SK-N-SH treated with all-trans-retinoic acid at 6 μM for 48 hours (cell line): ENCODE measurements at regions not wholly inside any gene's neighbourhood (a gene's known extent, or its start where the extent isn't known, plus 50 kb on each side); places are given as distances from the start of the nearest gene placed in this dataset.

ENCODE experiments used
- ATAC-seq: fragments of 200-7000 bp; cut with Tn5 transposase; 3 replicates; pipeline ENCODE4 v1.9.1; 2020; ENCODE audit warnings: mild to moderate bottlenecking, moderate library complexity
- ARNTL ChIP-seq: fragments of 450-650 bp; formaldehyde crosslinking; IDR thresholded peaks from 2 replicates; pipeline ENCODE4 v1.5.0; 2020; ENCODE audit warnings: low read depth, mild to moderate bottlenecking, moderate library complexity, borderline replicate concordance
- BACH2 ChIP-seq: fragments of 250-450 bp; sonication (Bioruptor Pico); IDR thresholded peaks from 2 replicates; pipeline ENCODE4 v1.9.0; 2021; ENCODE audit warnings: mild to moderate bottlenecking, borderline replicate concordance
- CREB5 ChIP-seq: fragments of 250-450 bp; sonication (Bioruptor Pico); IDR thresholded peaks from 2 replicates; pipeline ENCODE4 v1.5.1; 2020; ENCODE audit warnings: low read depth, mild to moderate bottlenecking, moderate library complexity
- CSRNP3 ChIP-seq: fragments of 250-450 bp; sonication (Bioruptor Pico); IDR thresholded peaks from 2 replicates; pipeline ENCODE4 v1.5.1; 2021; ENCODE audit warnings: mild to moderate bottlenecking, moderate library complexity
- ESRRG ChIP-seq: fragments of 250-450 bp; sonication (Bioruptor Pico); IDR thresholded peaks from 2 replicates; pipeline ENCODE4 v1.6.1; 2021; ENCODE audit warnings: mild to moderate bottlenecking
- GLIS3 ChIP-seq: fragments of 250-450 bp; sonication (Bioruptor Pico); IDR thresholded peaks from 2 replicates; pipeline ENCODE4 v1.5.0; 2020; ENCODE audit warnings: mild to moderate bottlenecking, moderate library complexity
- ISL1 ChIP-seq: fragments of 250-450 bp; sonication (Bioruptor Pico); IDR thresholded peaks from 2 replicates; pipeline ENCODE4 v2.1.2; 2022; ENCODE audit warnings: mild to moderate bottlenecking, moderate library complexity
- OSR1 ChIP-seq: fragments of 250-450 bp; sonication (Bioruptor Pico); IDR thresholded peaks from 2 replicates; pipeline ENCODE4 v1.8.0; 2022; ENCODE audit warnings: moderate library complexity, mild to moderate bottlenecking, inconsistent platforms
- TCF4 ChIP-seq: fragments of 250-450 bp; sonication (Bioruptor Pico); IDR thresholded peaks from 2 replicates; pipeline ENCODE4 v1.8.0; 2021; ENCODE audit warnings: mild to moderate bottlenecking, moderate library complexity, borderline replicate concordance
- ZC3H10 ChIP-seq: fragments of 250-450 bp; sonication (Bioruptor Pico); IDR thresholded peaks from 2 replicates; pipeline ENCODE4 v1.5.1; 2021; ENCODE audit warnings: mild to moderate bottlenecking, moderate library complexity
- ZFP3 ChIP-seq: fragments of 250-450 bp; sonication (Bioruptor Pico); IDR thresholded peaks from 2 replicates; pipeline ENCODE4 v1.5.0; 2020; ENCODE audit warnings: mild to moderate bottlenecking, moderate library complexity
- ZFP30 ChIP-seq: fragments of 450-650 bp; formaldehyde crosslinking; IDR thresholded peaks from 2 replicates; pipeline ENCODE4 v1.5.0; 2022; ENCODE audit warnings: mild to moderate bottlenecking, moderate library complexity
- ZNF565 ChIP-seq: fragments of 450-650 bp; formaldehyde crosslinking; conservative IDR thresholded peaks from 2 replicates; pipeline ENCODE4 v1.5.0; 2020; ENCODE audit warnings: low read depth, mild to moderate bottlenecking, moderate library complexity
- ZNF70 ChIP-seq: fragments of 450-650 bp; formaldehyde crosslinking; IDR thresholded peaks from 2 replicates; pipeline ENCODE4 v1.5.0; 2020; ENCODE audit warnings: mild to moderate bottlenecking, moderate library complexity
- ZNF8 ChIP-seq: fragments of 450-650 bp; formaldehyde crosslinking; IDR thresholded peaks from 2 replicates; pipeline ENCODE4 v1.5.0; 2020; ENCODE audit warnings: mild to moderate bottlenecking, moderate library complexity
- TF ChIP-seq, protein P1 (sequence below): fragments of 250-450 bp; sonication (Bioruptor Pico); IDR thresholded peaks from 2 replicates; pipeline ENCODE4 v1.8.0; 2021; ENCODE audit warnings: low read depth, mild to moderate bottlenecking, moderate library complexity, borderline replicate concordance
- TF ChIP-seq, protein P2 (sequence below): fragments of 250-450 bp; sonication (Bioruptor Pico); IDR thresholded peaks from 2 replicates; pipeline ENCODE4 v1.5.0; 2020; ENCODE audit warnings: mild to moderate bottlenecking, moderate library complexity
- TF ChIP-seq, protein P3 (sequence below): fragments of 250-450 bp; sonication (Bioruptor Pico); IDR thresholded peaks from 2 replicates; pipeline ENCODE4 v1.8.0; 2020; ENCODE audit warnings: mild to moderate bottlenecking, moderate library complexity, borderline replicate concordance

- TF ChIP-seq BACH2 (CRISPR knock-in tag) (no peak), ZNF8 (CRISPR knock-in tag) (no peak), ZFP30 (CRISPR knock-in tag) (no peak), ZFP3 (CRISPR knock-in tag) (no peak), ZNF70 (no peak), OSR1 (no peak), ESRRG (no peak), ARNTL (CRISPR knock-in tag) (no peak), GLIS3 (CRISPR knock-in tag) (no peak), ISL1 (no peak), CREB5 (no peak), TCF4 (no peak)
- TF ChIP-seq, protein P1, sequence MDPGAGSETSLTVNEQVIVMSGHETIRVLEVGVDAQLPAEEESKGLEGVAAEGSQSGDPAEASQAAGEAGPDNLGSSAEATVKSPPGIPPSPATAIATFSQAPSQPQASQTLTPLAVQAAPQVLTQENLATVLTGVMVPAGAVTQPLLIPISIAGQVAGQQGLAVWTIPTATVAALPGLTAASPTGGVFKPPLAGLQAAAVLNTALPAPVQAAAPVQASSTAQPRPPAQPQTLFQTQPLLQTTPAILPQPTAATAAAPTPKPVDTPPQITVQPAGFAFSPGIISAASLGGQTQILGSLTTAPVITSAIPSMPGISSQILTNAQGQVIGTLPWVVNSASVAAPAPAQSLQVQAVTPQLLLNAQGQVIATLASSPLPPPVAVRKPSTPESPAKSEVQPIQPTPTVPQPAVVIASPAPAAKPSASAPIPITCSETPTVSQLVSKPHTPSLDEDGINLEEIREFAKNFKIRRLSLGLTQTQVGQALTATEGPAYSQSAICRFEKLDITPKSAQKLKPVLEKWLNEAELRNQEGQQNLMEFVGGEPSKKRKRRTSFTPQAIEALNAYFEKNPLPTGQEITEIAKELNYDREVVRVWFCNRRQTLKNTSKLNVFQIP (CRISPR knock-in tag): no peak
- TF ChIP-seq, protein P2, sequence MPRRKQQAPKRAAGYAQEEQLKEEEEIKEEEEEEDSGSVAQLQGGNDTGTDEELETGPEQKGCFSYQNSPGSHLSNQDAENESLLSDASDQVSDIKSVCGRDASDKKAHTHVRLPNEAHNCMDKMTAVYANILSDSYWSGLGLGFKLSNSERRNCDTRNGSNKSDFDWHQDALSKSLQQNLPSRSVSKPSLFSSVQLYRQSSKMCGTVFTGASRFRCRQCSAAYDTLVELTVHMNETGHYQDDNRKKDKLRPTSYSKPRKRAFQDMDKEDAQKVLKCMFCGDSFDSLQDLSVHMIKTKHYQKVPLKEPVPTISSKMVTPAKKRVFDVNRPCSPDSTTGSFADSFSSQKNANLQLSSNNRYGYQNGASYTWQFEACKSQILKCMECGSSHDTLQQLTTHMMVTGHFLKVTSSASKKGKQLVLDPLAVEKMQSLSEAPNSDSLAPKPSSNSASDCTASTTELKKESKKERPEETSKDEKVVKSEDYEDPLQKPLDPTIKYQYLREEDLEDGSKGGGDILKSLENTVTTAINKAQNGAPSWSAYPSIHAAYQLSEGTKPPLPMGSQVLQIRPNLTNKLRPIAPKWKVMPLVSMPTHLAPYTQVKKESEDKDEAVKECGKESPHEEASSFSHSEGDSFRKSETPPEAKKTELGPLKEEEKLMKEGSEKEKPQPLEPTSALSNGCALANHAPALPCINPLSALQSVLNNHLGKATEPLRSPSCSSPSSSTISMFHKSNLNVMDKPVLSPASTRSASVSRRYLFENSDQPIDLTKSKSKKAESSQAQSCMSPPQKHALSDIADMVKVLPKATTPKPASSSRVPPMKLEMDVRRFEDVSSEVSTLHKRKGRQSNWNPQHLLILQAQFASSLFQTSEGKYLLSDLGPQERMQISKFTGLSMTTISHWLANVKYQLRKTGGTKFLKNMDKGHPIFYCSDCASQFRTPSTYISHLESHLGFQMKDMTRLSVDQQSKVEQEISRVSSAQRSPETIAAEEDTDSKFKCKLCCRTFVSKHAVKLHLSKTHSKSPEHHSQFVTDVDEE (CRISPR knock-in tag): no peak
- TF ChIP-seq, protein P3, sequence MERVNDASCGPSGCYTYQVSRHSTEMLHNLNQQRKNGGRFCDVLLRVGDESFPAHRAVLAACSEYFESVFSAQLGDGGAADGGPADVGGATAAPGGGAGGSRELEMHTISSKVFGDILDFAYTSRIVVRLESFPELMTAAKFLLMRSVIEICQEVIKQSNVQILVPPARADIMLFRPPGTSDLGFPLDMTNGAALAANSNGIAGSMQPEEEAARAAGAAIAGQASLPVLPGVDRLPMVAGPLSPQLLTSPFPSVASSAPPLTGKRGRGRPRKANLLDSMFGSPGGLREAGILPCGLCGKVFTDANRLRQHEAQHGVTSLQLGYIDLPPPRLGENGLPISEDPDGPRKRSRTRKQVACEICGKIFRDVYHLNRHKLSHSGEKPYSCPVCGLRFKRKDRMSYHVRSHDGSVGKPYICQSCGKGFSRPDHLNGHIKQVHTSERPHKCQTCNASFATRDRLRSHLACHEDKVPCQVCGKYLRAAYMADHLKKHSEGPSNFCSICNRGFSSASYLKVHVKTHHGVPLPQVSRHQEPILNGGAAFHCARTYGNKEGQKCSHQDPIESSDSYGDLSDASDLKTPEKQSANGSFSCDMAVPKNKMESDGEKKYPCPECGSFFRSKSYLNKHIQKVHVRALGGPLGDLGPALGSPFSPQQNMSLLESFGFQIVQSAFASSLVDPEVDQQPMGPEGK (CRISPR knock-in tag): no peak
- TF ChIP-seq, all 23 proteins: peak for 0
- no peak for ATAC-seq
Observed at GRCh38 chr10:36688717-36689116, 436.7 kb upstream of the ANKRD30A start.

- ATAC-seq: no peak
- TF ChIP-seq CSRNP3 (CRISPR knock-in tag): no peak
- TF ChIP-seq, protein P2 (CRISPR knock-in tag): no peak
- TF ChIP-seq ARNTL (CRISPR knock-in tag): no peak
- no peak for TF ChIP-seq ZNF565 (CRISPR knock-in tag)
- TF ChIP-seq, protein P1 (CRISPR knock-in tag): no peak
- TF ChIP-seq CREB5: no peak
- TF ChIP-seq ZC3H10: no peak
- no peak for TF ChIP-seq OSR1
- TF ChIP-seq ESRRG: no peak
- TF ChIP-seq, protein P3 (CRISPR knock-in tag): no peak
- no peak for TF ChIP-seq ZNF70
- no peak for TF ChIP-seq GLIS3 (CRISPR knock-in tag)
Observed at GRCh38 chr10:36683421-36683820, 442.0 kb upstream of the ANKRD30A start.
